ENCODE measurements at regions not wholly inside any gene's neighbourhood (a gene's known extent, or its start where the extent isn't known, plus 50 kb on each side); places are given as distances from the start of the nearest gene placed in this dataset.

GRCh38 chr13:33639626-33640080 lies 178.3 kb upstream of the RFC3 start:
- H2BK15ac ChIP-seq (ENCODE audit: low read depth, low read length), result no peak overlapping the region
- H4K8ac ChIP-seq (replicated peaks; ENCODE audit: insufficient read length, low read depth, low read length), result no peak overlapping the region
- no peaks in the 10 kb centered on the region for H3K9me3 ChIP-seq (ENCODE audit: control insufficient read depth, low read depth, low read length)
- no peak overlapping the region for H2AK5ac ChIP-seq (ENCODE audit: insufficient read length, low read length)
- H3K9me3 Mint-ChIP-seq, result no peaks in the 10 kb centered on the region
- no peak overlapping the region for H3K9ac ChIP-seq (ENCODE audit: extremely low read depth, insufficient read length, low read length)
- H2BK20ac ChIP-seq (ENCODE audit: low read depth, low read length, poor library complexity, severe bottlenecking), result no peak overlapping the region
- TF ChIP-seq, protein P1, sequence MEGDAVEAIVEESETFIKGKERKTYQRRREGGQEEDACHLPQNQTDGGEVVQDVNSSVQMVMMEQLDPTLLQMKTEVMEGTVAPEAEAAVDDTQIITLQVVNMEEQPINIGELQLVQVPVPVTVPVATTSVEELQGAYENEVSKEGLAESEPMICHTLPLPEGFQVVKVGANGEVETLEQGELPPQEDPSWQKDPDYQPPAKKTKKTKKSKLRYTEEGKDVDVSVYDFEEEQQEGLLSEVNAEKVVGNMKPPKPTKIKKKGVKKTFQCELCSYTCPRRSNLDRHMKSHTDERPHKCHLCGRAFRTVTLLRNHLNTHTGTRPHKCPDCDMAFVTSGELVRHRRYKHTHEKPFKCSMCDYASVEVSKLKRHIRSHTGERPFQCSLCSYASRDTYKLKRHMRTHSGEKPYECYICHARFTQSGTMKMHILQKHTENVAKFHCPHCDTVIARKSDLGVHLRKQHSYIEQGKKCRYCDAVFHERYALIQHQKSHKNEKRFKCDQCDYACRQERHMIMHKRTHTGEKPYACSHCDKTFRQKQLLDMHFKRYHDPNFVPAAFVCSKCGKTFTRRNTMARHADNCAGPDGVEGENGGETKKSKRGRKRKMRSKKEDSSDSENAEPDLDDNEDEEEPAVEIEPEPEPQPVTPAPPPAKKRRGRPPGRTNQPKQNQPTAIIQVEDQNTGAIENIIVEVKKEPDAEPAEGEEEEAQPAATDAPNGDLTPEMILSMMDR (conservative IDR thresholded peaks at IDR 0.05), result no peak
- no peak for DNase-seq
- H3K4me1 ChIP-seq (ENCODE audit: insufficient read depth, low read length), result peaks cover 13% of the 10 kb centered on the region
- peak overlapping the region; percentile 21 for H3T11ph ChIP-seq (ENCODE audit: low read length)
- no peaks in the 10 kb centered on the region for H3K27me3 ChIP-seq (ENCODE audit: insufficient read depth, low read length)
- H4K5ac ChIP-seq (ENCODE audit: insufficient read length, low read depth, low read length), result no peak overlapping the region
- no peak overlapping the region for H2BK120ac ChIP-seq (ENCODE audit: low read depth, low read length, poor library complexity, severe bottlenecking)
- no peak overlapping the region for H2BK5ac ChIP-seq (ENCODE audit: insufficient read length, low read length)
- no peak overlapping the region for H3K4ac ChIP-seq (ENCODE audit: low read depth, low read length)
- H3K27ac ChIP-seq (ENCODE audit: insufficient read length, low read depth, low read length), result no peak overlapping the region
- H3K4me1 Mint-ChIP-seq, result peaks cover 50 to 63% of the 10 kb centered on the region in 2 experiments
- H3K36me3 Mint-ChIP-seq (ENCODE audit: insufficient read depth in 1 of 3, low read depth in 3 of 3), result no peaks in the 10 kb centered on the region
- no peaks in the 10 kb centered on the region for H3K79me2 ChIP-seq (ENCODE audit: insufficient read depth, low read length)
- no peak overlapping the region for H3K14ac ChIP-seq (ENCODE audit: insufficient read depth, low read length)
- H3K4me3 Mint-ChIP-seq, result no peak overlapping the region
- no peak overlapping the region for H3K56ac ChIP-seq (ENCODE audit: insufficient read length, low read depth, low read length)
- WGBS (ENCODE audit: extremely low coverage, insufficient read length, low lambda C conversion rate), result no CpG with 5 or more reads among the region's 4 CpGs
- no peak overlapping the region for H2BK12ac ChIP-seq (ENCODE audit: insufficient read length, low read depth, low read length)
- H3K79me1 ChIP-seq (ENCODE audit: insufficient read depth, low read depth, low read length, poor library complexity, severe bottlenecking), result no peaks in the 10 kb centered on the region
- H3K27ac Mint-ChIP-seq, result no peak overlapping the region
- no peak overlapping the region for H3K4me2 ChIP-seq (ENCODE audit: insufficient read depth, insufficient read length, low read length)
- no peaks in the 10 kb centered on the region; the same call in none of the 2 replicates for H3K27me3 Mint-ChIP-seq (ENCODE audit: low read depth)
- H3K23me2 ChIP-seq (ENCODE audit: insufficient read length, low read depth, low read length, poor library complexity, severe bottlenecking), result no peaks in the 10 kb centered on the region
- H4K91ac ChIP-seq (ENCODE audit: insufficient read length, low read depth, low read length), result no peak overlapping the region
- no peak overlapping the region for H2AFZ ChIP-seq (ENCODE audit: low read length)
- H4K20me1 ChIP-seq (ENCODE audit: control insufficient read depth, insufficient read depth, insufficient read length), result no peaks in the 10 kb centered on the region
- no peak overlapping the region for H3K18ac ChIP-seq (ENCODE audit: insufficient read length, low read depth, low read length)
- no peak overlapping the region for H3K23ac ChIP-seq (ENCODE audit: insufficient read length, low read depth, low read length)
